K562 (cell line): ENCODE measurements at regions not wholly inside any gene's neighbourhood (a gene's known extent, or its start where the extent isn't known, plus 50 kb on each side); places are given as distances from the start of the nearest gene placed in this dataset.

ENCODE experiments used
- MAFK ChIP-seq: IDR thresholded peaks from 2 replicates; pipeline ENCODE4 v1.6.1; 2011; ENCODE audit warnings: low read length, improper control_type of control experiment
- POU5F1 ChIP-seq: fragments of 150-350 bp; IDR thresholded peaks from 2 replicates; pipeline ENCODE4 v1.6.1; 2014; ENCODE audit warnings: borderline replicate concordance, low read length, low read depth, mild to moderate bottlenecking; ENCODE audit not compliant: partially characterized antibody
- TEAD1 ChIP-seq, 2 experiments: fragments of 450-650 bp in 1 of 2; sonication (generic) in 1 of 2; formaldehyde crosslinking; IDR thresholded peaks; 2 replicates each; pipeline versions ENCODE4 v1.4.0 to v1.8.0; 2020 to 2022; ENCODE audit warnings: mild to moderate bottlenecking in 2 of 2, missing genetic modification reagents in 1 of 2
- U2AF1 ChIP-seq: fragments of 200-400 bp; formaldehyde crosslinking; optimal IDR thresholded peaks from 2 replicates; pipeline ENCODE3; 2017; ENCODE audit warnings: mild to moderate bottlenecking, low read depth, low read length, moderate library complexity
- TF ChIP-seq, protein P1 (sequence below): fragments of 450-650 bp; IDR thresholded peaks from 2 replicates; pipeline ENCODE4 v1.6.1; 2016; ENCODE audit warnings: low read depth
- TF ChIP-seq, protein P2 (sequence below): fragments of 250-450 bp; sonication (Bioruptor Pico); IDR thresholded peaks from 2 replicates; pipeline ENCODE4 v1.8.0; 2022; ENCODE audit warnings: inconsistent platforms, mild to moderate bottlenecking, moderate library complexity, borderline replicate concordance

DNA sequence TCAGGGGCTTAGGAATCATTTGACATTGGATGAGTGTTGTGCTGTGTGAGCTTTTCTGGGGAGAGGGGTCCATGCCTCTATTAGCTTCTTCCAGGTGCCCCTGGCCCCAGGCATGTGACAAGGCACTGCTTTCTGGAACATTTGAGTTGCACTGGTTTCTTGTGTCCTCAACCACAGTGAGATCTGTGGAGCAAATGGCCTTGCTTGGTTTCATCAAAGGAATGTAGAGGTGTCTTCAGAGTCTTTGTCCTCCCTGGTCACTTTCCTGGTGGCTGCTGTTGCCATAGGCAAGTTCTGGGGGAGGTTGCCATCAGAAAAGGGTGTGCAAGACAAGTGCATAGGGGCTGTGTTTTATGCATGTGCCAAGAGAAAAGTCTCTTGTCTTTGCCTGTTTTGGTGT is 157.5 kb downstream of the MACROH2A1 start (continued):
- TF ChIP-seq, protein P1, sequence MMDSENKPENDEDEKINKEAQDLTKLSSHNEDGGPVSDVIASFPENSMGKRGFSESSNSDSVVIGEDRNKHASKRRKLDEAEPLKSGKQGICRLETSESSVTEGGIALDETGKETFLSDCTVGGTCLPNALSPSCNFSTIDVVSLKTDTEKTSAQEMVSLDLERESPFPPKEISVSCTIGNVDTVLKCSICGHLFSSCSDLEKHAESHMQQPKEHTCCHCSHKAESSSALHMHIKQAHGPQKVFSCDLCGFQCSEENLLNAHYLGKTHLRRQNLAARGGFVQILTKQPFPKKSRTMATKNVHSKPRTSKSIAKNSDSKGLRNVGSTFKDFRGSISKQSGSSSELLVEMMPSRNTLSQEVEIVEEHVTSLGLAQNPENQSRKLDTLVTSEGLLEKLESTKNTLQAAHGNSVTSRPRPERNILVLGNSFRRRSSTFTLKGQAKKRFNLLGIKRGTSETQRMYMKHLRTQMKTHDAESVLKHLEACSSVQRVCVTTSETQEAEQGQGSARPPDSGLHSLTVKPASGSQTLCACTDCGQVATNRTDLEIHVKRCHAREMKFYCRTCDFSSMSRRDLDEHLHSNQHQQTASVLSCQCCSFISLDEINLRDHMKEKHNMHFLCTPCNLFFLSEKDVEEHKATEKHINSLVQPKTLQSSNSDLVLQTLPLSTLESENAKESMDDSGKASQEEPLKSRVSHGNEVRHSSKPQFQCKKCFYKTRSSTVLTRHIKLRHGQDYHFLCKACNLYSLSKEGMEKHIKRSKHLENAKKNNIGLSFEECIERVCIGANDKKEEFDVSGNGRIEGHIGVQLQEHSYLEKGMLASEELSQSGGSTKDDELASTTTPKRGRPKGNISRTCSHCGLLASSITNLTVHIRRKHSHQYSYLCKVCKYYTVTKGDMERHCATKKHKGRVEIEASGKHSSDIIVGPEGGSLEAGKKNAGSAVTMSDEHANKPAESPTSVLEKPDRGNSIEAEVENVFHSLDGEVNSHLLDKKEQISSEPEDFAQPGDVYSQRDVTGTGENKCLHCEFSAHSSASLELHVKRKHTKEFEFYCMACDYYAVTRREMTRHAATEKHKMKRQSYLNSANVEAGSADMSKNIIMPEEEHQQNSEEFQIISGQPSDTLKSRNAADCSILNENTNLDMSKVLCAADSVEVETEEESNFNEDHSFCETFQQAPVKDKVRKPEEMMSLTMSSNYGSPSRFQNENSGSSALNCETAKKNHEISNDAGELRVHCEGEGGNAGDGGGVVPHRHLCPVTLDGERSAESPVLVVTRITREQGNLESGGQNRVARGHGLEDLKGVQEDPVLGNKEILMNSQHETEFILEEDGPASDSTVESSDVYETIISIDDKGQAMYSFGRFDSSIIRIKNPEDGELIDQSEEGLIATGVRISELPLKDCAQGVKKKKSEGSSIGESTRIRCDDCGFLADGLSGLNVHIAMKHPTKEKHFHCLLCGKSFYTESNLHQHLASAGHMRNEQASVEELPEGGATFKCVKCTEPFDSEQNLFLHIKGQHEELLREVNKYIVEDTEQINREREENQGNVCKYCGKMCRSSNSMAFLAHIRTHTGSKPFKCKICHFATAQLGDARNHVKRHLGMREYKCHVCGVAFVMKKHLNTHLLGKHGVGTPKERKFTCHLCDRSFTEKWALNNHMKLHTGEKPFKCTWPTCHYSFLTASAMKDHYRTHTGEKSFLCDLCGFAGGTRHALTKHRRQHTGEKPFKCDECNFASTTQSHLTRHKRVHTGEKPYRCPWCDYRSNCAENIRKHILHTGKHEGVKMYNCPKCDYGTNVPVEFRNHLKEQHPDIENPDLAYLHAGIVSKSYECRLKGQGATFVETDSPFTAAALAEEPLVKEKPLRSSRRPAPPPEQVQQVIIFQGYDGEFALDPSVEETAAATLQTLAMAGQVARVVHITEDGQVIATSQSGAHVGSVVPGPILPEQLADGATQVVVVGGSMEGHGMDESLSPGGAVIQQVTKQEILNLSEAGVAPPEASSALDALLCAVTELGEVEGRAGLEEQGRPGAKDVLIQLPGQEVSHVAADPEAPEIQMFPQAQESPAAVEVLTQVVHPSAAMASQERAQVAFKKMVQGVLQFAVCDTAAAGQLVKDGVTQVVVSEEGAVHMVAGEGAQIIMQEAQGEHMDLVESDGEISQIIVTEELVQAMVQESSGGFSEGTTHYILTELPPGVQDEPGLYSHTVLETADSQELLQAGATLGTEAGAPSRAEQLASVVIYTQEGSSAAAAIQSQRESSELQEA, result no peak
- TF ChIP-seq POU5F1 (no peak), U2AF1 (no peak), MAFK (no peak), TEAD1 (CRISPR knock-in tag; IDR thresholded peaks at IDR 0.05) (no peak)
- TF ChIP-seq, protein P2, sequence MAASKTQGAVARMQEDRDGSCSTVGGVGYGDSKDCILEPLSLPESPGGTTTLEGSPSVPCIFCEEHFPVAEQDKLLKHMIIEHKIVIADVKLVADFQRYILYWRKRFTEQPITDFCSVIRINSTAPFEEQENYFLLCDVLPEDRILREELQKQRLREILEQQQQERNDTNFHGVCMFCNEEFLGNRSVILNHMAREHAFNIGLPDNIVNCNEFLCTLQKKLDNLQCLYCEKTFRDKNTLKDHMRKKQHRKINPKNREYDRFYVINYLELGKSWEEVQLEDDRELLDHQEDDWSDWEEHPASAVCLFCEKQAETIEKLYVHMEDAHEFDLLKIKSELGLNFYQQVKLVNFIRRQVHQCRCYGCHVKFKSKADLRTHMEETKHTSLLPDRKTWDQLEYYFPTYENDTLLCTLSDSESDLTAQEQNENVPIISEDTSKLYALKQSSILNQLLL, result no peak
